GM10248 (cell line): ENCODE measurements at regions not wholly inside any gene's neighbourhood (a gene's known extent, or its start where the extent isn't known, plus 50 kb on each side); places are given as distances from the start of the nearest gene placed in this dataset.
"Not testable (repeated sequence)": the region's sequence is repeated elsewhere in the genome, so short reads cannot be mapped to it uniquely, and the experiment has no call there.

Experiments used
- CTCF ChIA-PET: fragments of 300-600 bp; sonication (Branson Sonifier 250); formaldehyde crosslinking; extraction: SDS; loops from one replicate; lab custom pipeline; 2021; ENCODE audit warnings: antibody characterized with exemption; lab: Yijun Ruan, JAX
- POLR2A ChIA-PET: fragments of 350-650 bp; sonication (Branson Sonifier 250); formaldehyde crosslinking; extraction: SDS; loops from one replicate; lab custom pipeline; 2020; ENCODE audit warnings: antibody characterized with exemption; lab: Yijun Ruan, JAX
- DNase-seq: peaks from one replicate; pipeline ENCODE4 v3.0.0; 2012; ENCODE audit errors: extremely low spot score
- CTCF ChIP-seq: IDR thresholded peaks from 2 replicates; pipeline ENCODE4 v1.5.1; 2012; ENCODE audit warnings: mild to moderate bottlenecking, low read depth; ENCODE audit errors: extremely low read depth, missing control alignments, control extremely low read depth

GRCh38 chr6:102742754-102743356 lies 1349.3 kb downstream of the GRIK2 start:
- no peak for TF ChIP-seq CTCF
- POLR2A ChIA-PET = no interaction called here
- DNase-seq = no peak
- CTCF ChIA-PET = interaction anchor here (1.1 kb wide), 1 partner anchor 9 kb away, joined by 3 read pairs; no protein-coding TSS in a partner anchor

GRCh38 chr6:102742028-102742427 lies 1348.5 kb downstream of the GRIK2 start:
- POLR2A ChIA-PET = no interaction called here
- no peak for TF ChIP-seq CTCF
- no peak for DNase-seq
- CTCF ChIA-PET = interaction anchor here (1.1 to 1.4 kb wide), 2 partner anchors 8 to 23 kb away, joined by 3 read pairs; no protein-coding TSS in a partner anchor

GRCh38 chr6:102736941-102737368 lies 1343.4 kb downstream of the GRIK2 start:
- CTCF ChIA-PET = no interaction called here
- no peak for TF ChIP-seq CTCF
- POLR2A ChIA-PET = no interaction called here
- no peak for DNase-seq

GRCh38 chr6:102732898-102733297 lies 1339.4 kb downstream of the GRIK2 start:
- no peak for DNase-seq
- ChIA-PET POLR2A (no interaction called here), CTCF (no interaction called here)
- TF ChIP-seq CTCF = no peak

- POLR2A ChIA-PET, DNase-seq, CTCF ChIA-PET: not testable (repeated sequence)
Measured at GRCh38 chr6:102722086-102722485, 1328.6 kb downstream of the GRIK2 start.

GRCh38 chr6:102717737-102718456 lies 1324.4 kb downstream of the GRIK2 start:
- DNase-seq = no peak
- POLR2A ChIA-PET = no interaction called here
- TF ChIP-seq CTCF = no peak
- CTCF ChIA-PET = no interaction called here

- POLR2A ChIA-PET = no interaction called here
- TF ChIP-seq CTCF = no peak
- no peak for DNase-seq
- CTCF ChIA-PET = no interaction called here
Measured at GRCh38 chr6:102717252-102717651, 1323.7 kb downstream of the GRIK2 start.
